ENCODE measurements at regions not wholly inside any gene's neighbourhood (a gene's known extent, or its start where the extent isn't known, plus 50 kb on each side); places are given as distances from the start of the nearest gene placed in this dataset.
"Not testable (repeated sequence)": the region's sequence is repeated elsewhere in the genome, so short reads cannot be mapped to it uniquely, and the experiment has no call there.

DNA sequence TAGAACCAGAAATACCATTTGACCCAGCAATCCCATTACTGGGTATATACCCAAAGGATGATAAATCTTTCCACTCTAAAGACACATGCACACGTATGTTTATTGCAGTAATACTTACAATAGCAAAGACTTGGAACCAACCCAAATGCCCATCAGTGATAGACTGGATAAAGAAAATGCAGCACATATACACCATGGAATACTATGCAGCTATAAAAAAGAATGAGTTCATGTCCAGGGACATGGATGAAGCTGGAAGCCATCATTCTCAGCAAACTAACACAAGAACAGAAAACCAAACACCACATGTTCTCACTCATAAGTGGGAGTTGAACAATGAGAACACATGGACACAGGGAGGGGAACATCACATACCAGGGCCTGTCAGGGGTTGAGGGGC, 137.9 kb downstream of the PXDC1 start:
- H3K36me3 ChIP-seq, H3K4me3 ChIP-seq, DNase-seq, H3K27me3 ChIP-seq, H3K9me3 ChIP-seq: not testable (repeated sequence)

DNA sequence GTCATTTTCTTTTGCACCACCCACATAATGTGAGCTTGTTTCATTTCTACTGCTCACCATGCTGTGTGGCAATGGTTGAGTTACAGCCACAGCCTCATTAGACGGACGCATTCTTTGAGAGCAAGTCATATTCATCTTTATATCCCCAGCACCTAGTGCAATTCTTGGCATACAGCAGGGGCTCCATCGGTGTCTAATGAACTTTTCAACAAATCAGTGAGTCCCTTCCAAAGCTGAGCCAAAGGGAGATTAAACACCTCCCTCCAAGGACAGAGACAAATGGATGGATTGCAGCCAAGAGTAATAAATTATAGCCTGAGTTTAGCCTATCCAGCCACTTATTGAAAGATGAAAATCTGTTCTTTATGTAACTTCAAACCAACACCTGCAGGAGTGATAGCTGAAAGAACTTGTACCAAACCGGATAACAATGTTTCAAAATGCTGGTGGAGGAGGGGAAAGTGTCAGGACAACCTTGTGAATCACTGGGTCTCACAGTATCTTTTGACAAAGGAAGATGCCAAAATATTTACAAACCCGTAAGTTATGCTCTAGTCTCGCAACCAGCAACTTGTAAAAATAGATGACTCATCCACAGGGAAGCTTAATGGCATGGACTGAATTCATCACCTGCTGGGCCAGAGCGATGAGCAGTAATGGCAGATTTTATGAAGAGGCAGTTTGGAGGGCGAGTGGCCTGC, 139.0 kb downstream of the PXDC1 start:
- DNase-seq, result peak; percentile 69
- H3K4me3 ChIP-seq, result no peak overlapping the region
- no peaks in the 10 kb centered on the region for H3K9me3 ChIP-seq
- H3K36me3 ChIP-seq, result no peaks in the 10 kb centered on the region
- H3K27me3 ChIP-seq, result no peaks in the 10 kb centered on the region

DNA sequence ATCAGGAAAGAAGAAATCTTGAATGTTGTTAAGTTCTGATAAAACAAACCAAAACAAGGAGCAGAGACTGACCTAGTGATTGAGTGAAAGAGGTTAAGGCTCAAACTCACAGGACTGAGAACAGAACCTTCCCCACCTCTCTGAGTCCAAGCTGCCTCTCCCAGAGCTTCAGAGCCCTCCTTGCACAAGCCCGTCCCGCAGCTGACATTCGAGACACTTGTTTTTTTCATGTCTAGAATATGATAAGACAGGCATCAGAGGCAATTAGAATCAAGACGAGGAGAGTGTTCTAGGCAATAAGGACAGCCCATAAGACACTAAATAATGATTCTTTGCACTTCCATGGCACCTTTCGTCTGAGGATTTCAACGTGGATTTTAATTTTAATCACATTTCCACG, 140.6 kb downstream of the PXDC1 start:
- H3K4me3 ChIP-seq, result no peak overlapping the region
- H3K36me3 ChIP-seq, result no peaks in the 10 kb centered on the region
- H3K9me3 ChIP-seq, result no peaks in the 10 kb centered on the region
- DNase-seq, result no peak
- no peaks in the 10 kb centered on the region for H3K27me3 ChIP-seq

DNA sequence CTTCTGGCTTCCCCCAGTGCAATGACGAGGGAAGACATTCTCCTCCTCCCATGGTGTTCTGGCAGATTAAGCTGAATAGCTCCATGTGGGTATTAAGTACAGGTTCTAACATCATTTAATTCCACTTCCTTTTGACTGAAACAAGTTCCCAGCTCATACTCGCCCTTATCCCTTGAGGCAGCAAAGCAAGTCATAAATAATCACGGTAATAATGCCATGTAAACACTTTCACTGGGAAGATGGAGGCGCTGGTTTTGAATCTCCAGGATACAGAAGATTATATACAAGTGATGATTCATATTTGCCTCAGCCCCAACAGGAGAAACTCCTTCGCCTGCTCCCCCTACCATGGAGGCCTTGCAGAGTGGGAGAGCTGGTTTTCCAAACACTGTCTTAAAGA, 141.3 kb downstream of the PXDC1 start:
- Histone ChIP-seq H3K27me3 (no peaks in the 10 kb centered on the region), H3K9me3 (no peaks in the 10 kb centered on the region), H3K4me3 (no peak overlapping the region), H3K36me3 (no peaks in the 10 kb centered on the region)
- peak; percentile 43 for DNase-seq

DNA sequence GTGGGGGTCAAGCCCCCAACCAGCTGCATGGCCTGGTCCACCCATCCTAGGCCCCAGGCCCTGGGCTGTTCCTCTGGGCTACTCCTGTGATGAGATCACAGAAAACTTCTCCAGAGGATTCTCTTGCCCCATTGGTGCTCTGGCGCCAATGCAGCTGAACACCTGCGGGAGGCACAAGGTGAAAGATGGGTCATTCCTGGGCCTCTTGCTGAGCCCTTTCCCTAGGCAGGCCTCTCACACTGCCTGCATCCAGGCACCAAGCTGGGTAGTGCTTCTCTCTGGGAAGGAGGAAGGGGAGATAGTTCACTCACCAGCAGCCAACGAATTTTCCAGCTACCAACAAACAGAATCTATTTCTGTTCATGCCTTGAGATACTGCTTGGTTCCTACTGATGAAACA, 142.1 kb downstream of the PXDC1 start:
- H3K27me3 ChIP-seq, result no peaks in the 10 kb centered on the region
- H3K36me3 ChIP-seq, result no peaks in the 10 kb centered on the region
- no peak overlapping the region for H3K4me3 ChIP-seq
- H3K9me3 ChIP-seq, result no peaks in the 10 kb centered on the region
- no peak for DNase-seq

DNA sequence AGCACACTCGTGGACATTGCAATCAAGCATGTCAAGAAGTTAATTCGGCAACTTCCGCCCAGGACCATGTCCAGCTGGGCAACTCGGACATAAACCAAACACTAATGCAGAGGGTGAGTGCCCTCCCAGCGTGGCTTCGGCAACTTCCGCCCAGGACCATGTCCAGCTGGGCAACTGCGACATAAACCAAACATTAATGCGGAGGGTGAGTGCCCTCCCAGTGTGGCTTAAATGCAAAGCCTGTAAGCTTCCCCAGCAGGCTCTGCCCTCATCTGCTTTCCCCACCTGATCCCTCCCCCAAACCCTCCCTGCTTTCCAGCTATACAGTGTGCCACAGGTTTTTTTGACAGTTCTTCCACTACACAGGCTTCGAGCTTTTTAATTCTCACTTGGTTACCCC, 143.4 kb downstream of the PXDC1 start:
- Histone ChIP-seq H3K9me3 (no peaks in the 10 kb centered on the region), H3K36me3 (no peaks in the 10 kb centered on the region), H3K27me3 (no peaks in the 10 kb centered on the region), H3K4me3 (no peak overlapping the region)
- no peak for DNase-seq

DNA sequence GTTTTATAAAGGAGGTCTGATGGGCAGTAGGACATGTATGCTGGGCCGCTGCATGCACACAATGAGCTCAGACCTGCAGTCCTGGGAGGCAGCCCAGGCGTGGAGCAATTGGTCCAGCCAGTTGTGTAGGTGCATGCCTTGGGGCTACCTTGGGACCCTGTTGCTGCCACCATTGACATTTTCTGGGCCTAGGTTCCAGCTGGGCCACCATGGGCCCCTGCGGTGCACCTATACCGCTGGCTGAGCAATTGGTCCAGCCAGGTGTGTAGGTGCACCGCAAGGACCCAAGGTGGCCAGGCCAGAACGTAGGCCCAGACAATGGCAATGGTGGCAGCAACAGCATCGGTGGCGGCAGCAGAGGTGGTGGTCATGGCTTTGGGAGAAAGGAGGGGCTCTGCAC, 143.9 kb downstream of the PXDC1 start:
- no peaks in the 10 kb centered on the region for H3K9me3 ChIP-seq
- H3K27me3 ChIP-seq, result no peaks in the 10 kb centered on the region
- no peak for DNase-seq
- no peaks in the 10 kb centered on the region for H3K36me3 ChIP-seq
- no peak overlapping the region for H3K4me3 ChIP-seq

DNA sequence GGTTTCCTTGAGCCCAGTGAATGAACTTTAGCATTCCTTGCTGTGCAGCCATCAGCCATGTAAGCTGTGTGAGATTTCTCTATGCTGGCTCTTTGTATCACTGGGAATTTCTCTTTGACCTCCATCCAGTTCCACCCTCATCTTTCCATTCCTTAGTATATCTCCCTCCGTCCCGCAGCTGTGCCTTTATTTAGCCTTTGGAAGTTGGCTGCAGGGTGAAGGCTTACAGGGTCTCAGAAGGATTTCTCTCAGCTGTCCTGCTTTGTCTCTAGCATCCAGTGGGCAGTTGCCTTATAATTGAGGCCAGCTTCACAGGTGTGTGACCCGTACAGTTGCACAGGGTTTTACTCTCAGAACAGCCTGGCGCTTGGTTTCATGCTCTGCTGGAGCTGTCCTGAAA, 144.3 kb downstream of the PXDC1 start:
- Histone ChIP-seq H3K4me3 (no peak overlapping the region), H3K27me3 (no peaks in the 10 kb centered on the region), H3K36me3 (no peaks in the 10 kb centered on the region), H3K9me3 (no peaks in the 10 kb centered on the region)
- no peak for DNase-seq

DNA sequence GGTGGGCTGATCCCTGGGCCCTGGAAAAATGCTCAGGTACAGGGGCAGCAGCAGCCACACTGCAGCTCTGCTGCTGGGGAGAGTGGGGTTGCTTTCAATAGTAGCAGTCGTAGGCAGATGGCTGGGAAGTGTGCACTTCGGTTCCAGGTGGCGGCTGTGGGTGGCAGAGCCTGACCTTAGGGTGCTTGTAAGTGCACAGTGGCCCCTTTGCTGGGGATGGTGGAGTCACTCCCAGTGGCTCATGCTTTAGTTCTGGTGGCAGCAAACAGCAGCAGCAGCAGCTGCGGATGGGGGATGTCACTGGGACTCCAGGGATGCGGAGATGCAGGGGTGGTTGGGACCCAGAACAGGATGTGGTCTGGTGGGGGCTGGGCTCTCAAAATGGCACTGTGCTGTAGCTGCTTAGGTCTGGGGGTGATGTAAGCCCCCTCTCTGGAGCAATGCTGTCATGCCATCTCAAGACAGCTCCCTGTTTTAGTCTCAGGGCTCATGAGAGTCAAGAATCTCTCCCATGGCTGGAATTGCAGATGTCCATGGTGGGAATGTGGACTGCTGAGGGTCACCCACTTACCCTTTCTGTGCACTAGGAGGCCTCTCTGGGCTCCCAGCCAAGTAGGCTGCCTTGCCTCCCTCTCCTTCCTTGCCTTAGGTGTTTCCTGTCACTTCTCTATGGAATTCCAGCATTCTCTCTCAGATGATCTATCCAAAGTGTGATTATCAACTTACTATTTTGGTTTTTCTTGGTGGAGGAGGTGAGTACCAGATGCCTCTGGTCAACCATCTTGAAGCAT, 146.7 kb upstream of the SLC22A23 start:
- no peak for DNase-seq
- 0 out of 2 replicates have a peak, but pooled peaks cover 2% of the 10 kb centered on the region for H3K9me3 ChIP-seq
- H3K4me3 ChIP-seq, result no peak overlapping the region
- no peaks in the 10 kb centered on the region for H3K36me3 ChIP-seq
- H3K27me3 ChIP-seq, result no peaks in the 10 kb centered on the region; the same call in 1 of the 2 replicates

DNA sequence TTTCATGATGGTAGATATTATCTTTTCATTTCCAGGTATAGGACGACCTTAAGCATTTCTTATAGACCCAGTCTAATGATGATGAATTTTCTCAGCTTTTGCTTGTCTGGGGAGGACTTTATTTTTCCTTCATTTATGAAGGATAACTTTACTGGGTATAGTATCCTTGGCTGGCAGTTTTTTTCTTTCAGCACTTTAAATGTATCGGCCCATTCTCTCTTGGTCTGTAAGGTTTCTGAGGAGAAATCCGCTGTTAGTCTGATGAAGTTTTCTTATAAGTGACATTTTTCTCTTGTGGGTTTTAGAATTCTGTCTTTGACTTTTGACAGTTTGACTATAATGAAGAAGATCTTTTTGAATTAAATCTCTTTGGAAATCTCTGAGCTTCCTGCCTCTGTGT, 144.7 kb upstream of the SLC22A23 start:
- no peak for DNase-seq
- Histone ChIP-seq H3K27me3 (no peaks in the 10 kb centered on the region; the same call in 1 of the 2 replicates), H3K9me3 (0 out of 2 replicates have a peak, but pooled peaks cover 2% of the 10 kb centered on the region), H3K4me3 (no peak overlapping the region), H3K36me3 (no peaks in the 10 kb centered on the region)

DNA sequence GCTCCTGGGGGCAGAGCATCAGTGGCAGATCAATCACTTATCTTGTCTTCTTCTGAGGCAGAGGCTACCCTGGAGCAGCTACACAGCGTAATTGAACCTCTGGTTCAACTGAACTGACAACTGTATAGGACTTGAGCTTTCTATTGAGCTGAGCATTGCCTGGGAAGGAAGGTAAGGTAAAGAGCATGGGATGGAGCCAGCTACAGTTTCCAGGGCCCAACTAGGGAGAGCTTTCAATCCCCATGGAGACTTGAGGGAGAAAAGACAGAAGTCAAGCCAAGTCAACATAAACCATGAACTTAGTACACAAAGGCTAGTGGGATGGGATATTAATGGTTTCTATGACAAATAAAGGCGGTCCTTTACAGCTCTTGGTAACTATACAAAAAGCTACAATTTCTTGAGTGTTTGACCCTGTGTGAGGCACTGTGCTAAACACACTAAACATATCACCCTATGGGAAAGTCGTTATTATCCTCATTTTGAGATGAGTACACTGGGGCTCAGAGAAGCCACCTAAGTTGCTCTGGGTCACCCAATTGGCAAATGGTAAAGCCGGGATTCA, 140.7 kb upstream of the SLC22A23 start:
- no peak for DNase-seq
- H3K36me3 ChIP-seq, result no peaks in the 10 kb centered on the region
- no peaks in the 10 kb centered on the region; the same call in 1 of the 2 replicates for H3K27me3 ChIP-seq
- no peak overlapping the region for H3K4me3 ChIP-seq
- 0 out of 2 replicates have a peak, but pooled peaks cover 2% of the 10 kb centered on the region for H3K9me3 ChIP-seq

DNA sequence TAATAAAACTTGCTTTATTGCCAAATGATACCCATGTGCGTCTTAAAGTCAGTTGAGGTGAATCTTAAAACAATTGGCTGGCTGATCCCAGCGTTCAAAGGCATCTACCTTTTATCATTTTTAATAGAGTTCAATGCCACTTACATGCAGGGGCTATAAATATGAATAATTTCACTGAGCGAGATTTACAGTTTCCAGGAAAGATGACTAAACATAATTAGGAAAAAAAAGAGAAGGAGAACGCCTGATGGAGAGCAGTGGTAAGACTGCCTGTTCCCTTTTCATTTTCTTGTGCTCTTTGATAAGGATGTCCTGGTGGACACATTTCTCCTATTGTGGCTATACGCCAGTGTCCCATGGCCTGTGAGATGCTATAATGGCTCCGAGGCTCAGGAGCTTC, 139.9 kb upstream of the SLC22A23 start:
- no peaks in the 10 kb centered on the region for H3K36me3 ChIP-seq
- no peaks in the 10 kb centered on the region; the same call in 1 of the 2 replicates for H3K27me3 ChIP-seq
- H3K9me3 ChIP-seq, result 0 out of 2 replicates have a peak, but pooled peaks cover under 1% of the 10 kb centered on the region
- no peak overlapping the region for H3K4me3 ChIP-seq
- DNase-seq, result no peak

DNA sequence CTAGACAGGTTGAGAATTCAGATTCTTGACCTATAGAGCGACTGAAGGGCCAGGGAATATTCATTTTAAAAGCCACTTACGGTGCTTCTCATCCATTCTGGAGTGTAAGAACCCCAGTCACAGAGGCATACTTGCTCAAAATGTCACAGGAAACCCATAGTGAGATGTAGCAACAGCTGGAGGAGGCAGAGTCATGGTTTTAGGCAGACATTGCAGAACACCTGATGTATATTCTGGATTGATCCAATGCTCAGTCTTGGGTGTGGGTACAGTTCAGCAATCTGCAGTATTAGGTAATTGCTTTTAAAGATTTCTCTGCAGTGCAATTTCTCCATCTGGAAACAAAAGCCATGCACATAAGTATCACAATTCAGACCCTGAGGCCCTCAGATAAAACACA, 137.4 kb upstream of the SLC22A23 start:
- no peak overlapping the region for H3K4me3 ChIP-seq
- H3K27me3 ChIP-seq, result no peaks in the 10 kb centered on the region
- no peak for DNase-seq
- H3K36me3 ChIP-seq, result no peaks in the 10 kb centered on the region
- H3K9me3 ChIP-seq, result no peaks in the 10 kb centered on the region

DNA sequence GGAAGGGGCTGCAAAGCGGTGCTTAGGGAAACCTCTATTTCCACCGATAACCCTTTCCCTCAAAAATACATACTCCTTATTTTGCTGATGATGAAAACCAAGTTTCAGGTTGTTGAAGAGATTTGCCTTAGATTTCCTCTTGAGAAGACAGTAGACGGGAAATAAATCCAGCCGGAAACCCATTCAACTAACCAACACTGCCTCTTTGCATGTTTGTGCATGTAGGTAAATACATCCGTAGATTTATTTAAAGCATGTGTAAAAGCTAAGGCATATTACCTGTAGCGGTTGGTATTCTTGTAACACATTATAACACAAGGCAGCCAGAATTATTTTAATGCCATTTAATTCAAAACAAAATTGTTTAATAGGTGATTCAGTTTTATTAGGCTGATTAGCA, 136.3 kb upstream of the SLC22A23 start:
- Histone ChIP-seq H3K36me3 (no peaks in the 10 kb centered on the region), H3K4me3 (no peak overlapping the region), H3K27me3 (no peaks in the 10 kb centered on the region), H3K9me3 (no peaks in the 10 kb centered on the region)
- no peak for DNase-seq

DNA sequence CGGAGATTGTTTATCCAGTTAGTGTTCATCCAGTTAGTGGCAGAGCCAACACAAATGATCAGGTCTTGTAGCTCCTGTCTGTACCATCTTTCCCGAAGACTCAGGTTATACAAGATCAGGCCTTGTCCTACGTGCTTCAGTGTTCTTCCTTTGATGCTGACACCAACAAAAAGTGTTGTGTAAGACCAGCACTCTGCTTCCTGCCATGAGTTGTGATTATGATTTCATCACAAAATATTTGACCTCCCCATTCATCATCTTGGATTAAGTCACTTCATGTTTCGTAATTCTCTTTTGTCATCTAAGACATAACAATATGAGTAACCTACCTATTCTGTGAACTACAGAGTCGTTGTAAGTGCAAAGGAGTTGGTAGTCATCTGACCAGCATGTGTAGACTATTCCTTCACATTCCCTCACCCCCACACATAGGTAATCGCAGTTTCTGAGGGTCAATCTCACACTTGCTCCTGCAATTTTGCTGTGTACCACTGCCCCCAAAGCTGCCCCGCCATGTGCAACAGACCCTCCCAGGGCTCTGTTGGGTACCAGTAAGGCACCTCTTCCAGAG, 135.6 kb upstream of the SLC22A23 start:
- Histone ChIP-seq H3K9me3 (no peaks in the 10 kb centered on the region), H3K36me3 (no peaks in the 10 kb centered on the region), H3K4me3 (no peak overlapping the region), H3K27me3 (no peaks in the 10 kb centered on the region)
- peak; percentile 27 for DNase-seq

DNA sequence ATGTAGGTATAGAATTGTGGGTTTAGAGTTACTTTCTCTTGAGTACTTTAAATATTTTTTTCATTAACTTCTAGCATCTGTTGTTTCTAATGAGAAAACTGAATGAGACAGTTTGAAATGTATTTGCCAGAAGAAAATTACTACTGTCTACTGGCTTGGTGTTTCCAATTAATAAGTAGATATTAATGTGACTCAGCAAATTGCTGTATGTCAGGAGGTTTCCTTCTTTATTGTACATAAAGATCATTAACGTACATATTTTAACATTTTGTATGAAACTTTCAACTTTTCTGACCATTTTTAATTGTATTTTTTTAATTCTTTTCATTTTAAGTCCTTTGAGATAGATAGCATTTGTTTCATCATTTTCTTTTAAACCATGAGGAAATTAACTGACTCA, 135.1 kb upstream of the SLC22A23 start:
- Histone ChIP-seq H3K9me3 (no peaks in the 10 kb centered on the region), H3K36me3 (no peaks in the 10 kb centered on the region), H3K27me3 (no peaks in the 10 kb centered on the region), H3K4me3 (no peak overlapping the region)
- DNase-seq, result no peak

DNA sequence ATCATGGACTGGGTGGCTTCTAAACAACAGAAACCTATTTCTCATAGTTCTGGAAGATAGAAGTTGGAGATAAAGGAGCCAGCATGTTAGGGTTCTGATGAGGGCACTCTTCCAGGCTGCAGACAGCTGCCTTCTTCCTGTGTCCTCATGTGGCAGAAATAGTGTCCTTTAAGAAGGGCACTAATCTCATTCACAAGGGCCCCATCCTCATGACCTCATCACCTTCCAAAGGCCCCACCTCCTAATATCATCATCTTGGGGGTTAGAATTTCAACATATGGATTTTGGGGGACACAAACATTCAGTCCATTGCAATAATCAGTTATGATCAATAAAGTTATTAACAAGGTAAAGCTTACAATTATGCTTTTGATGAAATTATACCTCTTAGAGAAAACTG, 130.8 kb upstream of the SLC22A23 start:
- no peaks in the 10 kb centered on the region for H3K9me3 ChIP-seq
- no peak overlapping the region for H3K4me3 ChIP-seq
- DNase-seq, result no peak
- H3K27me3 ChIP-seq, result no peaks in the 10 kb centered on the region
- H3K36me3 ChIP-seq, result no peaks in the 10 kb centered on the region
